LNCAP (cell line): ENCODE measurements at regions not wholly inside any gene's neighbourhood (a gene's known extent, or its start where the extent isn't known, plus 50 kb on each side); places are given as distances from the start of the nearest gene placed in this dataset.

ENCODE experiments used
- TF ChIP-seq, protein P1 (sequence below): fragments of 450-650 bp; IDR thresholded peaks from 2 replicates; pipeline ENCODE4 v1.5.1; 2017; ENCODE audit warnings: mild to moderate bottlenecking

DNA sequence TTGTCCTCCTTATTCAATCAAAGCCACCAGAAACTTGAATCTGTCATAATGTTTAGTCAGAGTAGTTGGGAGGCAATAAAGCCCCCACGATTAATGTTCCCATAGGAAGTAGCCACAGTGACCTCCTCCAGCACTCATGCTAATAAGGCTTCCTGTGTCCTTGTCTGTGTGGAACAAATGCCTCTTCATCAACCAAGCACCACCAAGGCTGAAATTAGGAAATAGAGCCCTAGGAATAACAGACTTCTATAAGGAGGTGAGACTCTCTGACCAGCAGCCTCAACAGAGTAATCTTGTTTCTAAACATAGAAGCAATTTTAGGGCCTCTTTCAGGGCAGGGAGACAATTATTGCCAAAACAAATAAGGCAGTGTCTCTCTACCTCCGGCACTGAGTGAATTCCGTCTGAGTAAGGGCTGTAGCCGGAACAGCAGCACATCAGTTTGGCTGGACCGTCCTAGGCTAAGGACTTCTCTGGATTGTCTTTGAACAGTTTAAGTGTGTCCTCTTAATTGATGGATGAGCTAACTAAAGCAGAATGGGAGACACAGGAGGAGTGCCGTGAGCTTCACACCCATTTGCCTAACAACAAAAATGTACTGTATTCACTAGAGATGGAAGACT is 329.2 kb upstream of the HAND2 start:
- TF ChIP-seq, protein P1, sequence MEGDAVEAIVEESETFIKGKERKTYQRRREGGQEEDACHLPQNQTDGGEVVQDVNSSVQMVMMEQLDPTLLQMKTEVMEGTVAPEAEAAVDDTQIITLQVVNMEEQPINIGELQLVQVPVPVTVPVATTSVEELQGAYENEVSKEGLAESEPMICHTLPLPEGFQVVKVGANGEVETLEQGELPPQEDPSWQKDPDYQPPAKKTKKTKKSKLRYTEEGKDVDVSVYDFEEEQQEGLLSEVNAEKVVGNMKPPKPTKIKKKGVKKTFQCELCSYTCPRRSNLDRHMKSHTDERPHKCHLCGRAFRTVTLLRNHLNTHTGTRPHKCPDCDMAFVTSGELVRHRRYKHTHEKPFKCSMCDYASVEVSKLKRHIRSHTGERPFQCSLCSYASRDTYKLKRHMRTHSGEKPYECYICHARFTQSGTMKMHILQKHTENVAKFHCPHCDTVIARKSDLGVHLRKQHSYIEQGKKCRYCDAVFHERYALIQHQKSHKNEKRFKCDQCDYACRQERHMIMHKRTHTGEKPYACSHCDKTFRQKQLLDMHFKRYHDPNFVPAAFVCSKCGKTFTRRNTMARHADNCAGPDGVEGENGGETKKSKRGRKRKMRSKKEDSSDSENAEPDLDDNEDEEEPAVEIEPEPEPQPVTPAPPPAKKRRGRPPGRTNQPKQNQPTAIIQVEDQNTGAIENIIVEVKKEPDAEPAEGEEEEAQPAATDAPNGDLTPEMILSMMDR = no peak

DNA sequence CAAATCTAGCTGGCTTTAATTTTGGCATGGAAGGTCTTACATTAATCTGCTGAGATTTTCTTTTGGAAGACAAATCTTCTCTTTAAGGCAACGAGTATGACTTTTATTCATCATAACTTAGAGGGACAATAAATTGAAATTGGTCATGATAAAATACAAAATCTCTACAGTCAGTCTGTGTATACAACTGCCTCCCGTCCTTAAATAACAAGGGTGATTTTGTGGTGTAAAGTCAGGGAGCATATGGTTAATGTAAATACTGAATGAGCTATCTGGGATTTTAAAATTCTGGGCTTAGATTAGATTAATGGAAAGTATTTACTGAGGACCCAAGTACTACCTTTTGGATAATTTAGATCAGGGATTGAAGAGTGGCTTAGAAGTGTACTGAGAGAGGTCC is 328.4 kb upstream of the HAND2 start:
- TF ChIP-seq, protein P1 = no peak

DNA sequence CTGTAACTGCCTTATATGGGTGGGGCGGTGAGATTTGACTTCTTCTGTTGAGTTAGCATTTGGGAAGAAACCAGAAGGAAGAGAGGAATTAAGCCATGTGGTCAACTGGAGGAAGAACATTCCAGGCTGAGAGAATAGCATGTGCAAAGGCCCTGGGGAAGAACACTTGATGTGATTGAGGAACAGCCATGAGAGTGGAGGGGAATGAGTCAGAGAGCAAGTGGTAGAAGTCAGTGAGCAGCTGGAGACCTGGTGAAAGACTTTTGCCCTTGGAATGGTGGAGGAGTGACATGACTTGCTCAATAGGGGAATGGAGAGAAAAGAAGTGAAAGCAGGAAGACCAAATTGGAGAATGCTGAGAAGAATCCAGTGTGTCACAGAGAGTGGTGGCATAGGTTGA is 327.8 kb upstream of the HAND2 start:
- TF ChIP-seq, protein P1 = no peak

DNA sequence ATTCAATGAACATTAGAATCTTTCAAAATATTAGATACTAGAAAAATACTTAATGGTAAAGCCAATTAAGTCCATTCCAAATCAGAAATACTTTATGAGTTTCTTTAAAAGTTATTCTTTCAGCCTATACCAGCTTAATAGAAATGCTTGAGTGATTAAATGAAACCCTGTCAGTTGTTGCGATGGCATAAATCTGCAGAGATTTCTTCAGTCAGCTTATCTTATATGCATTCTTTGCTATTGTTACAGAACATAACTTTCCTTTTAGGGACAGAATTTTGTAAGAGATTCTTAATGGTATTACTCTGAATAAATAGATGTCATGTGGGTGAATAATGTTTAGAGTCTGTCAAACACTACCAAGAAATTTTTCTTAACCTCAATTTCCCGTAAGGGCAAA is 325.0 kb upstream of the HAND2 start:
- TF ChIP-seq, protein P1 = no peak

DNA sequence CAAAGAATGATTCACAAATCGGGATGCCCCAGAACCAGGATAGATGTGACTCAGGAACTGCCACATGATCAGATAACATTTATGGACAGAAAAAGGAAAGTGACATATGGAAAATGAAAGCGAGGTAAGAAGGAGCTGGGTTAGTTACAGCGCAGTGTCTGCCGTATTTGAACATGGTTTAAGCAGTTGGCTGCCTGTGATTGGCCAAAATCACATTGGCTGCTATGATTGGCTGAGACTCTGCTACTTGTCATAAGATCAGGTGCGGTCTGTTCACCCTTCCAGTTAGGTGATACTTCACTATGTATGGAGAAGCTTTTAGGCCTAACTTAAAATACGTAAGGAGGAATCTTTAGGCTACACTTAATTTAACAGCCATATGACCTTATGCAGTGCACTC is 322.7 kb upstream of the HAND2 start:
- TF ChIP-seq, protein P1 = no peak

DNA sequence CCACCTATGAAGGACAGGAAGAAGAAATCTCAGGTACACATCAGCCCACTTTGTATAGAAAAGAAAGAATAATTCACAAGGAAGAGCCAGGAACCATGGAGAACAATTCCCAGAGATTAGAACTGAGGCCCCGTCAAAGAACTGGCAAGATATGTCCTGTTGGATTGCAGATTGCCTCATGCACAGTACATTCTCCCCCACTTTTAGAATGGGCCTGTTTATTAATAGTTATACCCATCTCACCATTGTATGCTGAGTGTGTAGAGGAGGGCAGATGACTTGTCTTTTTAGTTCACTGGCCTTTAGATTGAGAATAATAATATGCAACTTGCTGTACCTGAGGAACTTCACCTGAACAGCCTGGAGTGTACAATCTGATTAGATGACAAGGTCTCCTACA is 315.6 kb upstream of the HAND2 start:
- TF ChIP-seq, protein P1 = no peak

DNA sequence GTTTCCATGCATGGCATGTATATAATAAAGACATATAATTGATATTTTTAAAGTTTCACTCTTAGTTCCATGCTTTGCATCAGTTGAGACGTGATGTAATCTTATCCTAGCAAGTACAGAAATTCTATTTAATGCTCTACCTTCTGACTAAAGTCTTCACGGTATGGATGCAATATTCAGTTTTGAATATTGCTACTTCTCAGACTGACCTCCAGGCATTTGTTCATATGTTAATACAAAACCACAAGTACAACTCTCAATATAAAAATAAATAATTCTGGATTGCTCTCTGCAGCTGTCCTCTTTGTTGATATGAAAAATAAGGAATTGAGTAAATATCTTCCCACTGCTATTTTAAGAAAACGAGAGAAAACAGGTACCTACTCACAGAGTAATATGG is 309.8 kb upstream of the HAND2 start:
- TF ChIP-seq, protein P1 = no peak

DNA sequence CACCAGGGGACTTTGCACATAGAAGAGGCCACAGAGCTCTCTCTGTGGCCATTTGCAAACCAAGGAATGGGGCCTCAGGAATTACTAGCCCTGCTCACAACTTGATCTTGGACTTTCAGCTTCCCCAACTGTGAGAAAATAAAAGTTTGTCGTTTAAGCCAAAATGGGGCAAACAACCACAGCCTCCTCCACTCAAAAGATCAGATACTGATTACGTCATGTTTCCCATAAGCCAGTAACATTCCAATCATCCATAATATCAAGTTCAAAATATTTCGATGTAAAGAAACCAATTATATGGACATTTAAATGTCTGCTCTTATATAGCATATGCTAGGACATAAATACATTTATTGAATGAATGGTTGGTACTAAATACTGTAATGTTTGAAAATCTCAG is 307.5 kb upstream of the HAND2 start:
- TF ChIP-seq, protein P1 = no peak
